H9 (cell line): ENCODE measurements at regions not wholly inside any gene's neighbourhood (a gene's known extent, or its start where the extent isn't known, plus 50 kb on each side); places are given as distances from the start of the nearest gene placed in this dataset.
"Not testable (repeated sequence)": the region's sequence is repeated elsewhere in the genome, so short reads cannot be mapped to it uniquely, and the experiment has no call there.

Source experiments
- DNase-seq: peaks from one replicate; pipeline ENCODE4 v3.0.0-alpha.2; 2017
- H2AFZ ChIP-seq: one replicate; pipeline ENCODE4 v1.6.1; 2013; ENCODE audit warnings: mild to moderate bottlenecking, low read length, control low read depth, moderate library complexity
- H2AK5ac ChIP-seq: 2 replicates; pipeline ENCODE4 v1.6.1; 2013; ENCODE audit warnings: low read length, control low read depth, mixed read lengths; ENCODE audit not compliant: insufficient read length
- H2BK120ac ChIP-seq: one replicate; pipeline ENCODE4 v1.6.1; 2013; ENCODE audit warnings: low read depth, mild to moderate bottlenecking, low read length, control low read depth, inconsistent platforms; ENCODE audit not compliant: poor library complexity, severe bottlenecking
- H2BK12ac ChIP-seq: 2 replicates; pipeline ENCODE4 v1.6.1; 2013; ENCODE audit warnings: low read length, control low read depth, mixed read lengths, low read depth; ENCODE audit not compliant: insufficient read length
- H2BK15ac ChIP-seq: 2 replicates; pipeline ENCODE4 v1.6.1; 2013; ENCODE audit warnings: low read depth, low read length, control low read depth
- H2BK20ac ChIP-seq: one replicate; pipeline ENCODE4 v1.6.1; 2013; ENCODE audit warnings: low read depth, mild to moderate bottlenecking, low read length, control low read depth, inconsistent platforms; ENCODE audit not compliant: poor library complexity, severe bottlenecking
- H2BK5ac ChIP-seq: 2 replicates; pipeline ENCODE4 v1.6.1; 2013; ENCODE audit warnings: low read length, control low read depth, mixed read lengths; ENCODE audit not compliant: insufficient read length
- H3K14ac ChIP-seq: 2 replicates; pipeline ENCODE4 v1.6.1; 2013; ENCODE audit warnings: low read length, control low read depth; ENCODE audit not compliant: insufficient read depth
- H3K18ac ChIP-seq: 2 replicates; pipeline ENCODE4 v1.6.1; 2013; ENCODE audit warnings: low read depth, mild to moderate bottlenecking, mixed read lengths, low read length, control low read depth; ENCODE audit not compliant: insufficient read length
- H3K23ac ChIP-seq: 2 replicates; pipeline ENCODE4 v1.6.1; 2013; ENCODE audit warnings: low read length, control low read depth, mixed read lengths, low read depth; ENCODE audit not compliant: insufficient read length
- H3K23me2 ChIP-seq: 2 replicates; pipeline ENCODE4 v1.6.1; 2013; ENCODE audit warnings: low read depth, mild to moderate bottlenecking, mixed read lengths, low read length, control low read depth; ENCODE audit not compliant: insufficient read length, poor library complexity, severe bottlenecking
- H3K27ac ChIP-seq: 2 replicates; pipeline ENCODE4 v1.5.1; 2013; ENCODE audit warnings: low read length, control low read depth, mixed read lengths, low read depth; ENCODE audit not compliant: insufficient read length
- H3K27me3 ChIP-seq: 2 replicates; pipeline ENCODE4 v1.6.1; 2013; ENCODE audit warnings: low read length, control low read depth, inconsistent platforms; ENCODE audit not compliant: insufficient read depth
- H3K4ac ChIP-seq: 2 replicates; pipeline ENCODE4 v1.6.1; 2013; ENCODE audit warnings: low read depth, mild to moderate bottlenecking, control low read depth, inconsistent platforms, low read length, moderate library complexity
- H3K4me1 ChIP-seq: 2 replicates; pipeline ENCODE4 v1.6.1; 2013; ENCODE audit warnings: low read length, control low read depth, inconsistent platforms; ENCODE audit not compliant: insufficient read depth
- H3K4me2 ChIP-seq: 2 replicates; pipeline ENCODE4 v1.6.1; 2013; ENCODE audit warnings: low read length, control low read depth, mixed read lengths; ENCODE audit not compliant: insufficient read length, insufficient read depth
- H3K56ac ChIP-seq: 2 replicates; pipeline ENCODE4 v1.6.1; 2013; ENCODE audit warnings: low read depth, mild to moderate bottlenecking, mixed read lengths, low read length, control low read depth; ENCODE audit not compliant: insufficient read length
- H3K79me1 ChIP-seq: 2 replicates; pipeline ENCODE4 v1.6.1; 2013; ENCODE audit warnings: low read depth, mild to moderate bottlenecking, moderate library complexity, low read length, control low read depth, inconsistent platforms; ENCODE audit not compliant: insufficient read depth, poor library complexity, severe bottlenecking
- H3K79me2 ChIP-seq: 2 replicates; pipeline ENCODE4 v1.6.1; 2013; ENCODE audit warnings: low read length, control low read depth, inconsistent platforms; ENCODE audit not compliant: insufficient read depth
- H3K9ac ChIP-seq: 2 replicates; pipeline ENCODE4 v1.6.1; 2013; ENCODE audit warnings: low read length, control low read depth, mixed read lengths; ENCODE audit not compliant: insufficient read length; ENCODE audit errors: extremely low read depth
- H3K9me3 ChIP-seq: one replicate; pipeline ENCODE4 v1.6.1; 2013; ENCODE audit warnings: low read depth, low read length, inconsistent platforms; ENCODE audit not compliant: control insufficient read depth
- H3T11ph ChIP-seq: one replicate; pipeline ENCODE4 v1.6.1; 2013; ENCODE audit warnings: mild to moderate bottlenecking, low read length, control low read depth, inconsistent platforms
- H4K20me1 ChIP-seq: one replicate; pipeline ENCODE4 v1.6.1; 2013; ENCODE audit not compliant: control insufficient read depth, insufficient read length, insufficient read depth
- H4K5ac ChIP-seq: 2 replicates; pipeline ENCODE4 v1.6.1; 2013; ENCODE audit warnings: low read depth, mild to moderate bottlenecking, mixed read lengths, low read length, control low read depth; ENCODE audit not compliant: insufficient read length
- H4K8ac ChIP-seq: replicated peaks from 2 replicates; pipeline ENCODE4 v1.6.1; 2013; ENCODE audit warnings: low read length, control low read depth, mixed read lengths, low read depth; ENCODE audit not compliant: insufficient read length
- H4K91ac ChIP-seq: 2 replicates; pipeline ENCODE4 v1.6.1; 2013; ENCODE audit warnings: low read depth, mild to moderate bottlenecking, moderate library complexity, mixed read lengths, low read length, control low read depth; ENCODE audit not compliant: insufficient read length
- H3K27ac Mint-ChIP-seq, 3 experiments: 2 replicates in 2 of 3; 3 replicates in 1 of 3; pipeline ENCODE4 v1.8.0; 2020 to 2021; ENCODE audit warnings: mixed read lengths in 3 of 3, mild to moderate bottlenecking in 1 of 3, moderate library complexity in 1 of 3
- H3K27me3 Mint-ChIP-seq: 2 replicates; pipeline ENCODE4 v1.8.0; 2021; ENCODE audit warnings: low read depth, mild to moderate bottlenecking, moderate library complexity, mixed read lengths
- H3K36me3 Mint-ChIP-seq, 3 experiments: 2 replicates in 2 of 3; 3 replicates in 1 of 3; pipeline ENCODE4 v1.8.0; 2020 to 2021; ENCODE audit warnings: low read depth in 3 of 3, mixed read lengths in 3 of 3; ENCODE audit not compliant: insufficient read depth in 1 of 3
- H3K4me1 Mint-ChIP-seq, 2 experiments: 2 replicates each; pipeline ENCODE4 v1.8.0; 2020; ENCODE audit warnings: mixed read lengths in 2 of 2
- H3K4me3 Mint-ChIP-seq, 2 experiments: 2 replicates in 1 of 2; 3 replicates in 1 of 2; pipeline ENCODE4 v1.8.0; 2020 to 2021; ENCODE audit warnings: mild to moderate bottlenecking in 2 of 2, mixed read lengths in 2 of 2, moderate library complexity in 1 of 2
- H3K9me3 Mint-ChIP-seq, 2 experiments: 2 replicates in 1 of 2; 3 replicates in 1 of 2; pipeline ENCODE4 v1.8.0; 2020; ENCODE audit warnings: mild to moderate bottlenecking in 2 of 2, mixed read lengths in 2 of 2, moderate library complexity in 1 of 2
- CTCF ChIP-seq: fragments of 200-600 bp; sonication (generic); conservative IDR thresholded peaks from 3 replicates; pipeline ENCODE4 v1.8.0; 2021; ENCODE audit warnings: antibody characterized with exemption, mild to moderate bottlenecking
- WGBS: extraction: QIAGEN DNeasy Blood & Tissue Kit; methylation state at CpG from one replicate; pipeline ENCODE4 v1.1.7; 2013; ENCODE audit warnings: missing lambda C conversion rate, low lambda C conversion rate, mixed read lengths; ENCODE audit not compliant: insufficient read length; ENCODE audit errors: extremely low coverage; 5-methylcytosine and 5-hydroxymethylcytosine counted together

- Histone ChIP-seq H3K9me3 (no peaks in the 10 kb centered on the region), H4K20me1 (no peaks in the 10 kb centered on the region), H4K5ac (no peak overlapping the region), H3K14ac (no peak overlapping the region), H3K23me2 (no peaks in the 10 kb centered on the region), H2BK12ac (no peak overlapping the region), H2AFZ (no peak overlapping the region), H3K27ac (no peak overlapping the region), H2BK5ac (no peak overlapping the region), H3K56ac (no peak overlapping the region), H3K9ac (no peak overlapping the region), H3K18ac (no peak overlapping the region), H3K79me1 (no peaks in the 10 kb centered on the region), H2BK20ac (no peak overlapping the region), H3K23ac (no peak overlapping the region), H3K4me1 (no peaks in the 10 kb centered on the region; the same call in 1 of the 2 replicates), H4K8ac (no peak overlapping the region), H3K79me2 (no peaks in the 10 kb centered on the region), H2BK15ac (no peak overlapping the region), H3K27me3 (no peaks in the 10 kb centered on the region), H3K4ac (no peak overlapping the region), H3K4me2 (no peak overlapping the region), H2AK5ac (no peak overlapping the region), H2BK120ac (no peak overlapping the region), H4K91ac (no peak overlapping the region), H3T11ph (no peak overlapping the region)
- Mint-ChIP-seq H3K27ac (no peak overlapping the region), H3K4me3 (peak overlapping the region in 1 of 2 experiments; percentile 1; a peak in 1 of 5 replicates), H3K36me3 (peaks cover 0 to 10% (median 2%) of the 10 kb centered on the region in 3 experiments; a peak in 4 of 7 replicates), H3K9me3 (peaks cover 11 to 13% of the 10 kb centered on the region in 2 experiments), H3K27me3 (peaks cover 3% of the 10 kb centered on the region; the same call in 1 of the 2 replicates), H3K4me1 (peaks cover 2 to 13% of the 10 kb centered on the region in 2 experiments; a peak in 3 of 4 replicates)
- no peak for DNase-seq
- WGBS: no CpG with 5 or more reads among the region's 13 CpGs
- TF ChIP-seq CTCF: no peak
These were observed 179.7 kb downstream of the NPIPB11 start for GRCh38 chr16:29226782-29227181.

- not testable (repeated sequence) for H3K4ac ChIP-seq, H3K4me1 Mint-ChIP-seq, H3K79me2 ChIP-seq, H3K18ac ChIP-seq, H3K27me3 ChIP-seq, H3K27ac Mint-ChIP-seq, H3K27ac ChIP-seq, H2BK120ac ChIP-seq, H3K4me1 ChIP-seq, H2BK12ac ChIP-seq, H3K14ac ChIP-seq, H3K9me3 ChIP-seq, H2BK5ac ChIP-seq, H3K23me2 ChIP-seq, H4K20me1 ChIP-seq, H3K4me3 Mint-ChIP-seq, DNase-seq, H3K23ac ChIP-seq, H2BK20ac ChIP-seq, H3K56ac ChIP-seq, H4K5ac ChIP-seq, H3T11ph ChIP-seq, H3K9ac ChIP-seq, H3K27me3 Mint-ChIP-seq, H2AFZ ChIP-seq, H2AK5ac ChIP-seq, H3K4me2 ChIP-seq, H4K8ac ChIP-seq, H4K91ac ChIP-seq, H2BK15ac ChIP-seq, H3K79me1 ChIP-seq
- no CpG with 5 or more reads among the region's 4 CpGs for WGBS
- H3K36me3 Mint-ChIP-seq: peaks cover 0 to 14% (median 5%) of the 10 kb centered on the region in 3 experiments; a peak in 6 of 7 replicates
- peaks cover 16 to 17% of the 10 kb centered on the region in 2 experiments for H3K9me3 Mint-ChIP-seq
These were observed 181.8 kb downstream of the NPIPB11 start for GRCh38 chr16:29224675-29225074.
